Fibroblast of pulmonary artery (primary cell): ENCODE measurements at regions not wholly inside any gene's neighbourhood (a gene's known extent, or its start where the extent isn't known, plus 50 kb on each side); places are given as distances from the start of the nearest gene placed in this dataset.

Experiments used
- DNase-seq: peaks from one replicate; pipeline ENCODE4 v3.0.0-alpha.2; 2010; ENCODE audit warnings: low read depth
- H3K4me3 ChIP-seq: replicated peaks from 2 replicates; pipeline ENCODE4 v1.5.1; 2011; ENCODE audit warnings: low read depth, mild to moderate bottlenecking, control low read depth, low read length, moderate library complexity
- CTCF ChIP-seq: IDR thresholded peaks from 2 replicates; pipeline ENCODE4 v1.5.1; 2011; ENCODE audit warnings: mild to moderate bottlenecking, control low read depth, low read length, inconsistent platforms; ENCODE audit errors: missing control alignments

DNA sequence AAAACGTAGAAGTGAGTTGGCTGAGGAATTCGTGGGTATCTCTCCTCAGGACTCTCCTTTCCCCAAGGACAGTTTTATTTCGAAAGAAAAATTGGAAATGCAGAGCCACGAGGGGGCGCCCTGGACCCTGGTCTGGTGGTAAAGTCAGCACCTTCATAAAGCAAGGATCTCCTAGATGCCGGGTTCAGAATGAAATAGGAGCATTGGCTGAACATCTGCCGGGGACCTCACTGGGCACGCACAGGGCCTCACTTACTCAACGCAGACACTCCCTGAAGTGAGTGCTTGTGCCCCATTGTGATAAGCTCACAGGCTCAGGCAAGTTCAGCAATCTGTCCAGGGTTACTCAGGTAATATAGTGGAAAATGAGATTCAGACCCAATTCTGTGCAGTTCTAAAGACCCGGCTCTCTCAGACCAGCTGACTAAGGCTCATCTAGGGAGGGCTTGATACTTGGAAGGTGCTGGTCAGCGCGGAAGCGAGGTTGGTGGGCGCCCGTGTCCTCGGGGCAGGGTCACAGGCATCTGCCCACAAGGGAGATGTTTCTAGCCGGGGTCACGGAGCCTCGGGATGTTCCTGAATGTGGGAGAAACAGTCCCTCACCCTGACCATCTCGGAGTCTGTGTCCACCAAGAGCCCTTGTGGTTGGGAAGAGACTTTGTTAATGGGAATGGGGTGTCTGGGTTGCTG lies 55.7 kb upstream of the ETV3 start:
- DNase-seq, result peak; percentile 66
- peak; percentile 73 for TF ChIP-seq CTCF
- no peak overlapping the region for H3K4me3 ChIP-seq

DNA sequence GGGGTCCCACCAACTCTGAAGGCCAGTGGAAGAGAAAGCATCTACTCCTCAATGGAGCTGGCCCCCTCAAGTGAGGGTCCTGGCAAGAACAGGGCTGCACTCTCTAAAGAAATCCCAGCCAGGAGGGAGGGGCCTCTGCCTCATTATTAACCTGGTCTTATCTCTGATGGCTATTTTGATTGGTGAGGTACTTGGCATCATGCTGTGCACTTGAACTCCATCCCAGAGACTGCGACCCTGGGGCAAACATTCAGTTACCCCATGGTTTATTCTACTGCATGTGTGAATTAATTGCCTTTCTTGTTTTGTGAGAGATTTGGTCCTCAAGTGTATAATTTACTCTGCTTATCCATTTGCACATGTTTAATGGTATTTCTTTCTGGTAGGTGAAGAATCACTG lies 55.0 kb upstream of the ETV3 start:
- TF ChIP-seq CTCF, result no peak
- H3K4me3 ChIP-seq, result no peak overlapping the region
- DNase-seq, result no peak

- no peak for DNase-seq
- no peak for TF ChIP-seq CTCF
- H3K4me3 ChIP-seq, result no peak overlapping the region
Observed at GRCh38 chr1:157189986-157190982, 52.1 kb upstream of the ETV3 start.

DNA sequence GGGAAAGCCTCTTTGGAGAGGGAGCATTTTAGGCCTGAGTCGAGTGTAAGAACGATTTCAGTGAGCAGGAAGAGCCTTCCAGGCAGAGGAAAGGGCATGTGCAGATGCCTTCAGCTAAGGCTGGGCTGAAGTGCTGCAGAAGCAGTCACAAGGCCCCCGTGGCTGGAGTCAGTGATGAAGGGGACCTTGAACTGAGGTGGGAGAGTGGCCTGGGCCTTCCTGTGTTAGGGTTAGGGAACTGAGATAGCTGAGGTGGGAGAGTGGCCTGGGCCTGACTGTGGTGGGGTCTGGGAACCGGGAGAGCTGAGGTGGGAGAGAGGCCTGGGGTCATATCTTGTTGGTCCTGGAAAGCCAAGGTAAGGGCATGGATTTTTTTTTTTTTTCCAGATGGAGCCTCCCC lies 50.9 kb upstream of the ETV3 start:
- no peak for DNase-seq
- no peak for TF ChIP-seq CTCF
- no peak overlapping the region for H3K4me3 ChIP-seq
